Right atrium auricular region (tissue), 2 donors: ENCODE measurements at regions not wholly inside any gene's neighbourhood (a gene's known extent, or its start where the extent isn't known, plus 50 kb on each side); places are given as distances from the start of the nearest gene placed in this dataset.

ENCODE experiments used
- DNase-seq: peaks from one replicate; pipeline ENCODE4 v3.0.0-alpha.2; 2019; ENCODE audit warnings: low spot score
- H3K27ac ChIP-seq, 2 donors: fragments of 200-600 bp; sonication (generic); 1 replicate in 1 of 2; 2 replicates in 1 of 2; pipeline ENCODE4 v1.5.1; 2016 to 2019
- H3K27me3 ChIP-seq, 2 donors: fragments of 200-600 bp; sonication (generic); one replicate each; pipeline versions ENCODE4 v1.5.1 to v1.6.0; 2017 to 2019
- H3K36me3 ChIP-seq: fragments of 200-600 bp; sonication (generic); one replicate; pipeline ENCODE4 v1.5.1; 2016
- H3K4me1 ChIP-seq, 2 donors: fragments of 200-600 bp; sonication (generic); one replicate each; pipeline versions ENCODE4 v1.5.1 to v1.6.0; 2017 to 2019
- H3K4me3 ChIP-seq, 2 donors: fragments of 200-600 bp; sonication (generic); 1 replicate in 1 of 2; 2 replicates in 1 of 2; pipeline ENCODE4 v1.5.1; 2017 to 2019; ENCODE audit warnings: mild to moderate bottlenecking in 1 of 2, moderate library complexity in 1 of 2
- H3K9me3 ChIP-seq, 2 donors: fragments of 200-600 bp; sonication (generic); one replicate each; pipeline ENCODE4 v1.5.1; 2019
- CTCF ChIP-seq, 2 donors: fragments of 200-600 bp; sonication (generic); IDR thresholded peaks; one replicate each; pipeline ENCODE4 v1.5.1; 2019; ENCODE audit warnings: antibody characterized with exemption in 2 of 2

GRCh38 chr5:135702191-135702590, 123.4 kb upstream of the CXCL14 start:
- no peak for TF ChIP-seq CTCF (IDR thresholded peaks at IDR 0.05)
- no peaks in the 10 kb centered on the region for H3K36me3 ChIP-seq
- DNase-seq = no peak

GRCh38 chr5:135700731-135701130, 121.9 kb upstream of the CXCL14 start:
- Histone ChIP-seq H3K27me3 (no peaks in the 10 kb centered on the region), H3K27ac (no peak overlapping the region), H3K9me3 (no peaks in the 10 kb centered on the region), H3K36me3 (no peaks in the 10 kb centered on the region), H3K4me3 (no peak overlapping the region), H3K4me1 (peaks cover 0 to 4% of the 10 kb centered on the region in 2 donors)
- DNase-seq = peak; percentile 50
- TF ChIP-seq CTCF (IDR thresholded peaks at IDR 0.05) = no peak

More at GRCh38 chr5:135702191-135702590, 123.4 kb upstream of the CXCL14 start:
- H3K27me3 ChIP-seq = no peaks in the 10 kb centered on the region
- no peak overlapping the region for H3K27ac ChIP-seq
- H3K4me3 ChIP-seq = no peak overlapping the region
- H3K9me3 ChIP-seq = no peaks in the 10 kb centered on the region
- peaks cover 0 to 4% of the 10 kb centered on the region in 2 donors for H3K4me1 ChIP-seq

GRCh38 chr5:135697959-135698345, 119.2 kb upstream of the CXCL14 start:
- Histone ChIP-seq H3K9me3 (no peaks in the 10 kb centered on the region), H3K27ac (no peak overlapping the region), H3K4me3 (no peak overlapping the region), H3K36me3 (no peaks in the 10 kb centered on the region), H3K4me1 (no peaks in the 10 kb centered on the region), H3K27me3 (no peaks in the 10 kb centered on the region)
- peak; percentile 48 for DNase-seq
- TF ChIP-seq CTCF (IDR thresholded peaks at IDR 0.05) = no peak

- H3K4me1 ChIP-seq = no peaks in the 10 kb centered on the region
- no peaks in the 10 kb centered on the region for H3K27me3 ChIP-seq
- no peaks in the 10 kb centered on the region for H3K36me3 ChIP-seq
- no peak overlapping the region for H3K27ac ChIP-seq
- no peak for TF ChIP-seq CTCF (IDR thresholded peaks at IDR 0.05)
- no peak overlapping the region for H3K4me3 ChIP-seq
- DNase-seq = peak; percentile 50
- H3K9me3 ChIP-seq = no peaks in the 10 kb centered on the region
Observed at GRCh38 chr5:135697251-135697958, 118.6 kb upstream of the CXCL14 start.

- Histone ChIP-seq H3K27ac (no peak overlapping the region), H3K36me3 (no peaks in the 10 kb centered on the region), H3K4me3 (no peak overlapping the region), H3K9me3 (no peaks in the 10 kb centered on the region), H3K4me1 (no peaks in the 10 kb centered on the region), H3K27me3 (no peaks in the 10 kb centered on the region)
- no peak for TF ChIP-seq CTCF (IDR thresholded peaks at IDR 0.05)
- no peak for DNase-seq
Observed at GRCh38 chr5:135696317-135696716, 117.5 kb upstream of the CXCL14 start.
